NCI-H2196 (cell line): ENCODE measurements at regions not wholly inside any gene's neighbourhood (a gene's known extent, or its start where the extent isn't known, plus 50 kb on each side); places are given as distances from the start of the nearest gene placed in this dataset.
"Not testable (repeated sequence)": the region's sequence is repeated elsewhere in the genome, so short reads cannot be mapped to it uniquely, and the experiment has no call there.

Experiments
- DNase-seq: peaks from one replicate; lab custom pipeline; 2025; ENCODE audit not compliant: unreplicated experiment; lab: John Stamatoyannopoulos, UW

GRCh38 chr14:53412819-53413675, 259.9 kb upstream of the DDHD1 start:
- DNase-seq: no peak

- no peak for DNase-seq
Observed at GRCh38 chr14:53411125-53411524, 258.0 kb upstream of the DDHD1 start.

DNA sequence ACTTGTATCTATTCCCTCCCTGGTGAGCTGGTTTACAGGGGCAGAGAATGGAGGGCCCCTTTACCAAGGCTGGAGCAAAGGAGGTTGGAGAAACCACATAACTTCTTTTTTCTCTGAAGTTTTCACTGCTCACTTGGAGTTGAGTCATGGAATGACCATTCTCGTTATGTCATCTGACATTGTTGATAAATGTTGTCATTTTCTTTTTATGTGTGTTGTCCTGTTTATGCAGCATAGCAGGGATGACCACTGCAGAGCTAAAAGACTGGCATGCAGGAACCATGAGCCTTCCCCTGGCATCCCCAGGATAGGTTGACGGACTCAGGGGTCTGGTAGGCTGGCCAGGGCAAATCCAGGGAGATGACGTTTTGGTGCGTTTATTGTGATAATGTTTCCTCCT, 256.8 kb upstream of the DDHD1 start:
- no peak for DNase-seq

DNA sequence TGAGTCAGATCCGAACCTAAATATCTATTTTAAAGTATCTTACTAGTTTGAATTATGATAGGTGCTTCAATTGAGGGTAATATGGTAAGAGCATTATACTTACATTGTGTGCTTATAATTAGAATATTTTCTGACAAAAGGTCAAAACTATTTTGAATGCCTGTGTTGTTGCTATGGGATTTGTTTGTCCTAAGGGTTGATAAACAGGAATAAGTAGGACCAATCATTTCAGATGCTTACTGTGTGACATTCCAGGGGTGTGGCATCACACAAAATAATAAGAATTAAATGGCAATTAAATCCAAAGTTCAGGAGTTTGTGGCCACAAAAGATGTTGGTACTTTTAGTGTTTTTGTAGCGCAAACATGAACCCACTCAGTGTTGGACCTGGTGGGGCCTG, 256.2 kb upstream of the DDHD1 start:
- no peak for DNase-seq

DNA sequence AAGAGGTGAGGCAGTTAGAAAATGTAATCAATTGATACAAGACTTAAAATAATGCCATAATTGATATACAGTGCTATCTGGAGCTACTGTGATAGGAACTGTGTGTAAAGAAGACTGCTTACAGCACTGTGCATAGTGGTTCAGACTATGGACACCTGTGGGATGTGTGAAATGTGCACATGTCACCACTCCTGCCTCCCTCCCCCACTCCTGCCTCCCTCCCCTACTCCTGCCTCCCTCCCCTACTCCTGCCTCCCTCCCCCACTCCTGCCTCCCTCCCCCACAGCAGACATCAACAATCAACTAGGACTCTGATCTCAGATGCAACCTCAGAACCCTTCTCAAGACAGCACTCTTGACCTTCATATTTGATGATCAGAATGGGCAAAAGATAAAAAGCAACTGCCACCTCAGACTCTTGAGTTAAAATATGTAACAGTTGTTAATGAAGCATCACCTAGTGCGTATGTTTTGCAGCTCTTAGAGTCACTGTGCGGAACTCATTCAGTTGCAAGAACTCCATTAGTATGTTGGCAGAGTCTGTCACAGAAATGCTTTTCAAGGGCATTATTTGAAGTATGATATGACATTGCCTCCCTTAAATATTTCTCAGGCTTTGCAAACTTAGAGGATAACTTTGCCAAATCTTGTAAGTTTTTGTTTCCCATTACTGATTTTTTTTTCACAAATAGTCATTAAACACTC, 255.2 kb upstream of the DDHD1 start:
- no peak for DNase-seq

DNA sequence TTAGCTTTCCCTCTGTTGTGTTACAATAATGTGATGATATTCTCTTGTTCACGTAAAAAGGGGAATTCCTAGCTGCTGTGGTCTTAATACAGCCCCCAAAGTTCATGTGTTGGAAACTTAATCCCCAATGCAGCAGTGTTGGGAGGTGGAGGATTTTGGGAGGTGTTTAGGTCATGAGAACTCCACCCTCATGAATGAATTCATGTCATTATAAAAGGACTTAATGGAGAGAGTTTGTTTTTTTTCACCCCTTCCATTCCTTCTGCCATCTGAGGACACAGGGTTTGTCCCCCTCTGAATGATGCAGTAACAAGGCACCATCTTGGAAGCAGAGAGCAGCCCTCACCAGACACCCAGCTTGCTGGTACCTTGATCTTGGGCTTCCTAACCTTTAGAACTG, 253.4 kb upstream of the DDHD1 start:
- DNase-seq: no peak

GRCh38 chr14:53401646-53402045, 248.5 kb upstream of the DDHD1 start:
- DNase-seq: no peak

DNA sequence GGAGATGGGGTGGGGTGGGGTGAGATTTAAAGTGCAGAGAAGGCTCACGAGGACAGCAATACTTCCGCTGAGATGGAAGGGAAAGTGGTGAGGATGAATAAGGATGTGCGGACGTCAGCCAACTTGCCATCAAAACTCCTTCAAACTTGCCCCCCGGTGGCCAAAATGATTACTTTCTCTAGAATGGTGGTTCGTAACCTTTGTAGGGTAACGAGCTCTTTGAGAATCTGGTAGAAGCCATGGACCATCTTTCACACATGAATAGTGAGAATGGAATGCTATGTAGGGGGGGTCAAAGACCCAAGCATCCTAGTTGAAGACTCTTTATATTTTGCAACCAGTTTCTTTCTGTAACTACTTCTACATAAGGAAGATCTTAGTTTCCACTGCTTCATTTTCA, 245.9 kb upstream of the DDHD1 start:
- DNase-seq: no peak

GRCh38 chr14:53398616-53399015, 245.5 kb upstream of the DDHD1 start:
- DNase-seq: no peak

- not testable (repeated sequence) for DNase-seq
Observed at GRCh38 chr14:53395267-53395666, 242.1 kb upstream of the DDHD1 start.

DNA sequence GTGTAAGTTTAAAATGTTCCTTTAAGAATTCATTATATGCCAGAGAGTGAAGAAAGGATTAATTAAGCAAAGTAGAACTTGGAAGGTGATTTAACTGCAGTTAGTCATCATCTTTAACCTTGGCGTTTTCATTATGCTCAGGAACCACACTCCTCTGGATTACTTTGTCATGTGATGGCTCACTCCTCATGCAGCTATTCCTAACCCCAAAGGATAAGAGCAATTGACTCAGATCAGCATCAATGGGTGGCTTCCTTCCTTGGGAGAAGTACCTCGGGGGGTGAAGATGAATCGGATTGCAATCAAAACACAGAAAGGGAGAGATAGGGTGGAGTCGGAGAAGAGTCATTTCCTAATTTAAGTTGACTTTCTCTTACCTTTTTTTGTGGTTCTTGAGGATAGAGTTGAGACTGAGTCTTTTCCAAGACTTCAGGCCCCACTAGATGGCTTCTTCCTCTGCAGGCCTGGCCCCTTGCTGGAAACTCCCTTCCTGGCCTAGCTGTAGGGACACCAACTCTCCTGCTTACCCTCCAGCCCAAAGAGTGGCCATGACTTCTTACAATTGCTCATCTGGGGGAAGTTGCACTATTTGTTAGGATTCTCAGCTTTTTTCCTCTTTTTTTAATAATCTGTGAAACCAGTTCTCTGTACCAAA, 238.6 kb upstream of the DDHD1 start:
- no peak for DNase-seq

GRCh38 chr14:53391156-53391555, 238.0 kb upstream of the DDHD1 start:
- no peak for DNase-seq

- DNase-seq: no peak
Observed at GRCh38 chr14:53390008-53390407, 236.9 kb upstream of the DDHD1 start.

- no peak for DNase-seq
Observed at GRCh38 chr14:53389202-53389601, 236.1 kb upstream of the DDHD1 start.

GRCh38 chr14:53386362-53386761, 233.2 kb upstream of the DDHD1 start:
- no peak for DNase-seq

- no peak for DNase-seq
Observed at GRCh38 chr14:53384536-53384935, 231.4 kb upstream of the DDHD1 start.

DNA sequence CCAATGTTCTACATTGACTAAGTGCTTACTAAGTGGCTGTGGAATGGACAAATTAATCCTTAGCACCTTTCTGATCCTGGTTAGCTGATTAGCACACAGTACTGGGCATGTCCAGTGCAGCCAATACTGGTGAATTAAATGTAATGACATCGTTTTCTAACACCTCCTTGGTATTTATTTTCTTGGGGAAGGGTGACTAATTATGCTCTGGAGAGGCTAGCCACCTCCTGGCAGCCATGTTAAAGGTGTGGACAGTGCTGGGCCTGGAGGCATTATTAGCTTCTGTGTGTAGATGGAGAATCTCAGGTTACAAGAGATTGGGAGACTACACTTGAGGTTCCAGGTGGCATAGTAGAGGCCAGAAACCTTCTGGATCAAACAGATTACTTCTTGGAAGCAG, 230.9 kb upstream of the DDHD1 start:
- no peak for DNase-seq

GRCh38 chr14:53381895-53382294, 228.8 kb upstream of the DDHD1 start:
- DNase-seq: no peak

DNA sequence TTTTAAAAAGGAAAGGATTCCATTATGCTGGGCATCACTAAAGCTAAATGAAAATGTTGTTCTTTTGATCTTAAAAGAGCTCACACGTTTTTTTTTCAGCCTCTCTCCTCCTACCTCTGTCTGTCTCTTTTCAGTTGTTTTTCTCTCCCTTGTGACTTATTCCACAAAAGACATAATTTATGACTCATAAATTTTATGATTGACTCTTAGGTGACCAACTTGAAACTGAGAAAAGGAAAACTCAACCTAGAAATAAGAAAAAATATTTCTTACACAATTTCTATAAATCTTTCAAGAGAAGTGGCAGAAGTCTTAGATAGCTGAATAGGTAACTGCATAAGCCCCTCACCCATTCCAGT, 227.7 kb upstream of the DDHD1 start:
- no peak for DNase-seq

DNA sequence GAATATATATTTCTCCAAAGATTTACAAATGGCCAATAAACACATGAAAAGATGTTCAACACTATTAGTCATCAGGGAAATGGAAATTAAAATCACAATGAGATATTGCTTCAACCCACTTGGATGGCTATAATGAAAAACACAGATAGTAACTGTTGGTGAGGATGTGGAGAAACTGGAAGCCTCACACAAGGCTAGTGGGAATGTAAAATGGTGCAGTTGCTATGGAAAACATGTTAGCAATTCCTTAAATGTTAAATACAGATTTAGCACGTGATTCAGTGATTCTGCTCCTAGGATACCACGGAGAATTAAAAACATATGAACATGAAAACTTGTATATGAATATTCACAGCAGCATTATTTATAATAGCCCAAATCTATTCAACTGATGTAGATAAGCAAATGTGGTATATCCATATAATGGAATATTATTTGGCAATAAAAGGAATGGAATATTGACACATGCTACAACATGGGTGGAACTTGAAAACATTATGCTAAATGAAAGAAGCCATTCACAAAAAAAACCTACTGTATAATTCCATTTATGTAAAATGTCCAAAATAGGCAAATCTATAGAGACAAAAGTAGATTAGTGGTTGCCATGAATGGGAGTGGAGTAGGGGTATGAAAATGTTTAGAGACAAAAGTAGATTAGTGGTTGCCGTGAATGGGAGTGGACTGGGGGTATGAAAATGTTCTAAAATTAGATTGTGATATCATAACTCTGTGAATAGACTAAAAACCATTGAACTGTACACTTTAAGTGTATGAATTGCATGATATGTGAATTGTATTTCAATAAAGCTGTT, 227.1 kb upstream of the DDHD1 start:
- DNase-seq: no peak

- DNase-seq: no peak
Observed at GRCh38 chr14:53378142-53378541, 225.0 kb upstream of the DDHD1 start.
